Immature natural killer cell (primary cell): ENCODE measurements at regions not wholly inside any gene's neighbourhood (a gene's known extent, or its start where the extent isn't known, plus 50 kb on each side); places are given as distances from the start of the nearest gene placed in this dataset.
"Not testable (repeated sequence)": the region's sequence is repeated elsewhere in the genome, so short reads cannot be mapped to it uniquely, and the experiment has no call there.

Experiments
- DNase-seq, 3 donors: peaks; one replicate each; pipeline ENCODE4 v3.0.0; 2022; ENCODE audit warnings: mixed read lengths in 1 of 3
- H3K27ac Mint-ChIP-seq, 6 donors: one replicate each; pipeline ENCODE4 v1.8.0; 2020; ENCODE audit warnings: mixed read lengths in 6 of 6, mild to moderate bottlenecking in 5 of 6, inconsistent platforms in 4 of 6, moderate library complexity in 3 of 6
- H3K27me3 Mint-ChIP-seq, 3 donors: one replicate each; pipeline ENCODE4 v1.8.0; 2020 to 2021; ENCODE audit warnings: low read depth in 3 of 3, mild to moderate bottlenecking in 3 of 3, mixed read lengths in 3 of 3, moderate library complexity in 3 of 3, inconsistent platforms in 1 of 3
- H3K36me3 Mint-ChIP-seq, 3 donors: one replicate each; pipeline ENCODE4 v1.8.0; 2020; ENCODE audit warnings: mixed read lengths in 3 of 3, inconsistent platforms in 2 of 3, mild to moderate bottlenecking in 2 of 3
- H3K4me1 Mint-ChIP-seq, 2 donors: one replicate each; pipeline ENCODE4 v1.8.0; 2020; ENCODE audit warnings: inconsistent platforms in 2 of 2, mild to moderate bottlenecking in 2 of 2, mixed read lengths in 2 of 2, moderate library complexity in 1 of 2
- H3K4me3 Mint-ChIP-seq, 5 donors: one replicate each; pipeline ENCODE4 v1.8.0; 2020; ENCODE audit warnings: mild to moderate bottlenecking in 5 of 5, mixed read lengths in 5 of 5, inconsistent platforms in 3 of 5, moderate library complexity in 3 of 5
- H3K9me3 Mint-ChIP-seq, 6 donors: one replicate each; pipeline ENCODE4 v1.8.0; 2020; ENCODE audit warnings: mild to moderate bottlenecking in 6 of 6, mixed read lengths in 6 of 6, inconsistent platforms in 4 of 6, moderate library complexity in 3 of 6

- not testable (repeated sequence) for H3K36me3 Mint-ChIP-seq, H3K4me3 Mint-ChIP-seq, H3K9me3 Mint-ChIP-seq, H3K27me3 Mint-ChIP-seq, H3K27ac Mint-ChIP-seq, H3K4me1 Mint-ChIP-seq, DNase-seq
These were observed 133.8 kb upstream of the POU3F1 start for GRCh38 chr1:38180388-38180787.

- H3K27me3 Mint-ChIP-seq = peaks cover 0 to 3% (median 1%) of the 10 kb centered on the region in 3 donors
- no peaks in the 10 kb centered on the region for H3K4me1 Mint-ChIP-seq
- no peak for DNase-seq
- no peak overlapping the region for H3K27ac Mint-ChIP-seq
- no peak overlapping the region for H3K4me3 Mint-ChIP-seq
- no peaks in the 10 kb centered on the region for H3K36me3 Mint-ChIP-seq
- H3K9me3 Mint-ChIP-seq = no peaks in the 10 kb centered on the region
These were observed 132.9 kb upstream of the POU3F1 start for GRCh38 chr1:38179483-38179882.

GRCh38 chr1:38178216-38178615 lies 131.6 kb upstream of the POU3F1 start:
- H3K36me3 Mint-ChIP-seq = no peaks in the 10 kb centered on the region
- no peak overlapping the region for H3K27ac Mint-ChIP-seq
- H3K9me3 Mint-ChIP-seq = no peaks in the 10 kb centered on the region
- H3K4me3 Mint-ChIP-seq = no peak overlapping the region
- H3K4me1 Mint-ChIP-seq = no peaks in the 10 kb centered on the region
- peaks cover 0 to 3% (median 1%) of the 10 kb centered on the region in 3 donors for H3K27me3 Mint-ChIP-seq
- no peak for DNase-seq

DNA sequence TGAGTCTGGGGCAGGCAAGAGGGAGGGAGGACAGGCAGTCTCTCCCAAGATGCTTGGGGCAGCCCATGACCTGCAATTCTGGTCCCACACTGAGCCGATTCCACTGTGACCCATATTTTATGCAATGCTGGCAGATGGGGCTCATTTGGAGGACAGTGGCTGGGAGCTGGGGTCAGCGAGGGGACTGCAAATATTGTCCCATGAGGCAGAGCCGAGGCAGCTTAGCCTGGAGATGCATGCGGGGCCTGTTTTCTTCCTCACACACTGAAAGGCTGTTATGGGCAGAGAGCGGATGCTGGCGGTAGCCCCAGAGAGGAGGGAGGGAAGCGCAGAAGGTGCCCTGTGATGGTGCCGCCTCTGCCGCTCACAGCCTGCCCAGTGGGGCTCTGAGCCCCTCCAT lies 128.5 kb upstream of the POU3F1 start:
- Mint-ChIP-seq H3K27me3 (peaks cover 1 to 3% (median 2%) of the 10 kb centered on the region in 3 donors), H3K4me3 (no peak overlapping the region), H3K9me3 (no peaks in the 10 kb centered on the region), H3K27ac (no peak overlapping the region), H3K36me3 (no peaks in the 10 kb centered on the region), H3K4me1 (no peaks in the 10 kb centered on the region)
- DNase-seq = no peak

GRCh38 chr1:38173848-38174247 lies 127.3 kb upstream of the POU3F1 start:
- no peaks in the 10 kb centered on the region for H3K4me1 Mint-ChIP-seq
- H3K27ac Mint-ChIP-seq = no peak overlapping the region
- no peak for DNase-seq
- H3K27me3 Mint-ChIP-seq = peaks cover 1 to 3% (median 2%) of the 10 kb centered on the region in 3 donors
- H3K4me3 Mint-ChIP-seq = no peak overlapping the region
- no peaks in the 10 kb centered on the region for H3K9me3 Mint-ChIP-seq
- H3K36me3 Mint-ChIP-seq = no peaks in the 10 kb centered on the region

- H3K4me3 Mint-ChIP-seq = no peak overlapping the region
- H3K27me3 Mint-ChIP-seq = peaks cover 1 to 4% (median 2%) of the 10 kb centered on the region in 3 donors
- no peak for DNase-seq
- no peak overlapping the region for H3K27ac Mint-ChIP-seq
- H3K9me3 Mint-ChIP-seq = no peaks in the 10 kb centered on the region
- H3K36me3 Mint-ChIP-seq = no peaks in the 10 kb centered on the region
- H3K4me1 Mint-ChIP-seq = no peaks in the 10 kb centered on the region
These were observed 126.7 kb upstream of the POU3F1 start for GRCh38 chr1:38173157-38173831.

GRCh38 chr1:38169121-38169520 lies 122.5 kb upstream of the POU3F1 start:
- Mint-ChIP-seq H3K4me3 (no peak overlapping the region), H3K27ac (no peak overlapping the region), H3K4me1 (no peaks in the 10 kb centered on the region), H3K9me3 (no peaks in the 10 kb centered on the region), H3K27me3 (peaks cover 0 to 5% (median 5%) of the 10 kb centered on the region in 3 donors), H3K36me3 (peaks cover 0 to 3% (median 0%) of the 10 kb centered on the region in 3 donors)
- no peak for DNase-seq

DNA sequence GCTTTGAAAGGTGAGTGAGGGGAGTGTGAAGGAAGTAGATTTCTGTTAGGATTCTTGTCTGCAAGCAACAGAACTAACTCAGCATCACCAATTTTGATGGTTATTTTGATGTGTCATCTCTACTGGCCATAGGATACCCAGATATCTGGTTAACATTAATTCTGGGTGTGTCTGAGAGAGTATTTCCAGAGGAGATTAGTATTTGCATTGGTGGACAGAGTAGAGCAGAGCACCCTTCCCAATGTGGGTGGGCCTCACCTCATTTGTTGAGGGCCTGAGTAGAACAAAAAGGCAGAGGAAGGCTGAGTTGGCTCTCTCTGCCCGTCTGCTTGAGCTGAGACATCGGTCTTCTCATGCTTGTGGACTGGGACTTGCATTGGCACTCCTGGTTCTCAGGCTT lies 121.8 kb upstream of the POU3F1 start:
- peaks cover 0 to 3% (median 0%) of the 10 kb centered on the region in 3 donors for H3K36me3 Mint-ChIP-seq
- H3K27ac Mint-ChIP-seq = no peak overlapping the region
- H3K4me3 Mint-ChIP-seq = no peak overlapping the region
- H3K27me3 Mint-ChIP-seq = peaks cover 0 to 5% (median 5%) of the 10 kb centered on the region in 3 donors
- DNase-seq = no peak
- no peaks in the 10 kb centered on the region for H3K4me1 Mint-ChIP-seq
- H3K9me3 Mint-ChIP-seq = no peaks in the 10 kb centered on the region

DNA sequence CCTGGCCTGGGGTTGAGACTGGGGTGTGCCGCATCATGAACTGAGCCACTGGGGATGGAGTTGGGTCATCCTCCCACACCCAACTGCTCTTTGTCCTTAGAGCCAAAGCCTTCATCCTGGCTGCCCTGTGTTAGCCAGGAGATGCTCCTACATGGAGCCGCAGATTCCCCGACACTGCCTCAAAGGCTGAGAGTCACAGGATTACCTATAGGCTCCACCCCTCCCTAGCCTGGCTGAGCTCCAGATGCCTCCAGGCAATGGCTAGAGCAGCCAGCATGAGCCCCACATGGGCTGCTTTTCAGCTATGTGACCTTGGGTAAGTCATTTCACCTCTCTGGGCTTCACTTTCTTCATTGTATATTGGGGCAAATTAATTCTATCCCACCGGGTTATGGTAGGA lies 119.9 kb upstream of the POU3F1 start:
- Mint-ChIP-seq H3K9me3 (no peaks in the 10 kb centered on the region), H3K36me3 (peaks cover 0 to 3% (median 0%) of the 10 kb centered on the region in 3 donors), H3K4me1 (no peaks in the 10 kb centered on the region), H3K27ac (no peak overlapping the region), H3K4me3 (no peak overlapping the region), H3K27me3 (peaks cover 0 to 5% (median 5%) of the 10 kb centered on the region in 3 donors)
- no peak for DNase-seq

DNA sequence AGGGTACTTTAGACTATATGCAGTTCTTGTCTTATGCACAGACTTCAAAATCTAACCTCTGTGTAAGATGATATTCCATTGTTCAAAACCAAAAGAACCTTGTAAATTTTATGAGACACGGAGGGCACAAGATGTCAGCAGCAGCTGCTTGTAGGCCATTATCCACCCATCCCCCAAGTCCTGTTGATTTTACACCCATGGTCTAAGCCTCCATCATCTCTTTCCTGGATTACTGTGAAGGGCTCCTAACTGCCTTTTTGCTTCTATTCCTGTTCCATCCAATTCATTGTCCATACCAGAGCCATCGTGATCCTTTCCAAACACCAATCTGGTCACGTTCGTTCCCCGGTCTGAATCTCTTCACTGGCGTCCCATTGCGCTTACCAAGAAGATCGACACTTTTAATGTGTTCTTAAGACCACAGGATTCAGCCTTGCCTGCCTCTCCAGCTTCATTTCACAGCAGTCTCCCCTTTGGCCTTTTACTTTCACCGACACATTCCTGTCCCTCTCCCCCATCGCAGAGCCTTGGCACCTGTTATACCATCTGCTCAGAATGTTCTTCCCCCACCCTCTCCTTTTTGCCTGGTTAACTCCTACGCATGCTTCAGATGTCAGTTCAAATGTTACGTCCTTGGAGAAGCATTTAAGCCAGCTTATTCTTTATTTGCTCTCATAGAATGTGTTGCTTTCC lies 107.3 kb upstream of the POU3F1 start:
- Mint-ChIP-seq H3K4me1 (no peaks in the 10 kb centered on the region), H3K27ac (no peak overlapping the region), H3K9me3 (peaks cover 0 to 3% (median 0%) of the 10 kb centered on the region in 6 donors), H3K27me3 (peaks cover 2 to 7% (median 6%) of the 10 kb centered on the region in 3 donors), H3K4me3 (no peak overlapping the region), H3K36me3 (no peaks in the 10 kb centered on the region)
- no peak for DNase-seq

DNA sequence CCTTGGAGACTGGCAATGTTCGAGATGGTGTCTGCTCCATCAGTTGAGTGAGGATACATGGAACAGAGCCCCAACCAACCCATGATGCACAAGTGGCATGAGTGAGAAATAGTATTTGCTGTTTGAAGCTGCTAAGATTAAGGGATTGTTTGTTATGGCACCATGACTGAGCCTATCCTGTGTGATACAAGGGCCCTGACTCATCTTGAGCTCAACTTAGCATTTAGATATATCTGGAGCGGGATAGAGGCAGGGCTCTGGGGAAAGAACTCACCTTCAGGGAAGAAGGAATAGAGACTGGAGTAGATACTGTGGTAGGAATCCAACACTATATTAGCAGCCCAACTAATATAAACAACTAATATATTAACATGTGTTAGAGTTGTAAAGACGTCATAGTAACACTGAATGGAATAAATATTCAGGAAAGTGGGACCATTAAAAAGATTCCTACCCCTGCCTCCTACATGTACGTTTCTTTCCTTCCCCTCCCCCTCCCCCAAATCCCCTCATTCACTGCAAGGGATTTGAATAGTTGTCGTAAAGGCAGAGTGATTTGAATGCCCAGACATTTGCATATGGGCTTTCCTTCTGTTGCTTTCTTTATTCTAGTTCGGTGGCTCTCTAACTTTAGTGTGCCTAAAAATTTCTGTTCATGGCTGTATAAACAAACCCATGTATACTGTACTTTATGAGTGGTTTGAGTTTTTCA lies 106.6 kb upstream of the POU3F1 start:
- no peaks in the 10 kb centered on the region for H3K36me3 Mint-ChIP-seq
- no peak overlapping the region for H3K27ac Mint-ChIP-seq
- H3K4me3 Mint-ChIP-seq = no peak overlapping the region
- no peak for DNase-seq
- H3K27me3 Mint-ChIP-seq = peaks cover 2 to 9% (median 4%) of the 10 kb centered on the region in 3 donors
- no peaks in the 10 kb centered on the region for H3K4me1 Mint-ChIP-seq
- peaks cover 0 to 3% (median 0%) of the 10 kb centered on the region in 6 donors for H3K9me3 Mint-ChIP-seq

- Mint-ChIP-seq H3K27ac (no peak overlapping the region), H3K9me3 (peaks cover 0 to 3% (median 0%) of the 10 kb centered on the region in 6 donors), H3K4me1 (no peaks in the 10 kb centered on the region), H3K36me3 (no peaks in the 10 kb centered on the region), H3K4me3 (no peak overlapping the region), H3K27me3 (peaks cover 2 to 9% (median 4%) of the 10 kb centered on the region in 3 donors)
- DNase-seq = no peak
These were observed 105.9 kb upstream of the POU3F1 start for GRCh38 chr1:38152351-38153065.

DNA sequence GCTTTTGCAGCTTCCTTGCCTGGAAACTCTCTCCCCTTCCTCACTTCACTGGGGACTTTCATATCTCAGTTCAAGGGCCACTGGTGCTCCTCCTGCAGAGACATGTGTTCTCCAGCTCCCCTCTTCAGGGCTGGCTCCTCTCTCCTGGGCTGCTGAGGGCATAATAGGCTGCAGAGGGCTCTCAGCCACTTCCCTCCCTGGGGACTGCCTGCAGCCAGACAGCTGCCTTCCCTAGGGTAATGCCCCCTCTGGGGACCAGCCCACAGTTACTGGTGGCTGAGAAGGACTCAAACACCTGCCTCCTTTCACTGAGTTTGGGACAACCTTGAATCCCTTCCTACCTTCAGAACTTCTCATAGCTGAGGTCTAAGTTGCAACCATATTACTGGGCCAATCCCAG lies 104.8 kb upstream of the POU3F1 start:
- H3K36me3 Mint-ChIP-seq = no peaks in the 10 kb centered on the region
- peaks cover 0 to 3% (median 0%) of the 10 kb centered on the region in 6 donors for H3K9me3 Mint-ChIP-seq
- no peak overlapping the region for H3K27ac Mint-ChIP-seq
- no peaks in the 10 kb centered on the region for H3K4me1 Mint-ChIP-seq
- peaks cover 2 to 9% (median 4%) of the 10 kb centered on the region in 3 donors for H3K27me3 Mint-ChIP-seq
- no peak overlapping the region for H3K4me3 Mint-ChIP-seq
- DNase-seq = no peak

DNA sequence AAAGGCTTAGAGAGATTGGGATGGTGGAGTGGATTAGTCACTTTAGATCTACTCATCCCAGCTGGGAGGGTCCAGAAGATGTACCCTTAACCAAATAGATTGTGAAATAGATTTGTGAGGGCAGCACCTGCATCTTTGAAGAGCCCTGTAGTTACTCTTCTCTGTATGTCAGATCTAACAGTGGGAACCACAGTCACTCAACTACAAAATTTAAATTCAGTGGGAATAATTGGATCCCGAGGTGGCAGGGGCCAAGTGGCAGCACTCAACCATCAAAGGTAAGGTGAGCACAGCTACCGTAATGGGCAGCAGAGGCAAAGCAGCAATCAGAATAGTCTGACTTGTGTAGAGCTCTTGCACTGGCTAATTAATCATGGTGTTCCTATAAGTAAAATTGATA lies 99.5 kb upstream of the POU3F1 start:
- peaks cover 2 to 26% (median 3%) of the 10 kb centered on the region in 3 donors for H3K27me3 Mint-ChIP-seq
- not testable (repeated sequence) for H3K27ac Mint-ChIP-seq, H3K9me3 Mint-ChIP-seq, DNase-seq, H3K4me3 Mint-ChIP-seq, H3K36me3 Mint-ChIP-seq, H3K4me1 Mint-ChIP-seq
